ENCODE measurements at regions not wholly inside any gene's neighbourhood (a gene's known extent, or its start where the extent isn't known, plus 50 kb on each side); places are given as distances from the start of the nearest gene placed in this dataset.

- H3K36me3 ChIP-seq (ENCODE audit: control insufficient read depth, insufficient read depth, low read length) = no peaks in the 10 kb centered on the region
- no peak overlapping the region for H3K4me3 ChIP-seq (ENCODE audit: low read depth, low read length)
- H3K9me3 ChIP-seq (ENCODE audit: control insufficient read depth, insufficient read depth, low read length) = no peaks in the 10 kb centered on the region
- no CpG with 5 or more reads among the region's 3 CpGs for WGBS (ENCODE audit: insufficient coverage)
- H3K27ac ChIP-seq (ENCODE audit: low read depth, low read length) = no peak overlapping the region
- DNase-seq (ENCODE audit: low read depth in 4 of 6, low spot score in 6 of 6) = no peak
- H3K27me3 ChIP-seq (ENCODE audit: control insufficient read depth, insufficient read depth, low read length) = no peaks in the 10 kb centered on the region
- H3K4me1 ChIP-seq (ENCODE audit: control insufficient read depth, insufficient read depth, low read length) = no peaks in the 10 kb centered on the region
Observed at GRCh38 chr7:106980358-106980685, 64.2 kb upstream of the PRKAR2B start.

GRCh38 chr7:106982415-106982814 lies 62.1 kb upstream of the PRKAR2B start:
- no peaks in the 10 kb centered on the region for H3K9me3 ChIP-seq (ENCODE audit: control insufficient read depth, insufficient read depth, low read length)
- H3K4me3 ChIP-seq (ENCODE audit: low read depth, low read length) = no peak overlapping the region
- peak in 1 of 6 donors; percentile 49 for DNase-seq (ENCODE audit: low read depth in 4 of 6, low spot score in 6 of 6)
- no peak overlapping the region for H3K27ac ChIP-seq (ENCODE audit: low read depth, low read length)
- 50% methylated on average over 5 of the region's 7 CpGs for WGBS (ENCODE audit: insufficient coverage)
- H3K4me1 ChIP-seq (ENCODE audit: control insufficient read depth, insufficient read depth, low read length) = no peaks in the 10 kb centered on the region
- no peaks in the 10 kb centered on the region for H3K27me3 ChIP-seq (ENCODE audit: control insufficient read depth, insufficient read depth, low read length)
- H3K36me3 ChIP-seq (ENCODE audit: control insufficient read depth, insufficient read depth, low read length) = no peaks in the 10 kb centered on the region

DNA sequence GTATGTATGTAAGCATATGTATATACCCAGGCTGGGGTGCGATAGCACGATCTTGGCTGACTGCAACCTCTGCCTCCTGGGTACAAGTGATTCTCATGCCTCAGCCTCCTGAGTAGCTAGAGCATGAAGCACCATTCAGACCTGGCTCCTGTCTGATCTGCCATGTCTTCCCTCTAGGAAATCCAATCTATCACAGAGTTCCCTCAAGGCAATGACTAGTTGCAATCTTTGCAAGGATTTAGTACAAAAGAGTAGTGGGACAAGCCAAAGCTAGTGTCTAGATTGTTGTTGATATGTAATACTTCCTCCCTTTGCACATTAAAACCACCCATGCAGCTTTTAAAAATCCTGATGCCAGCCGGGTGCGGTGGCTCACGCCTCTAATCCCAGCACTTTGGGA lies 60.5 kb upstream of the PRKAR2B start:
- 98% methylated on average over 5 of the region's 5 CpGs for WGBS (ENCODE audit: insufficient coverage)
- H3K27me3 ChIP-seq (ENCODE audit: control insufficient read depth, insufficient read depth, low read length) = no peaks in the 10 kb centered on the region
- H3K4me1 ChIP-seq (ENCODE audit: control insufficient read depth, insufficient read depth, low read length) = no peaks in the 10 kb centered on the region
- DNase-seq (ENCODE audit: low read depth in 4 of 6, low spot score in 6 of 6) = no peak
- H3K9me3 ChIP-seq (ENCODE audit: control insufficient read depth, insufficient read depth, low read length) = no peaks in the 10 kb centered on the region
- H3K4me3 ChIP-seq (ENCODE audit: low read depth, low read length) = no peak overlapping the region
- no peak overlapping the region for H3K27ac ChIP-seq (ENCODE audit: low read depth, low read length)
- H3K36me3 ChIP-seq (ENCODE audit: control insufficient read depth, insufficient read depth, low read length) = no peaks in the 10 kb centered on the region

DNA sequence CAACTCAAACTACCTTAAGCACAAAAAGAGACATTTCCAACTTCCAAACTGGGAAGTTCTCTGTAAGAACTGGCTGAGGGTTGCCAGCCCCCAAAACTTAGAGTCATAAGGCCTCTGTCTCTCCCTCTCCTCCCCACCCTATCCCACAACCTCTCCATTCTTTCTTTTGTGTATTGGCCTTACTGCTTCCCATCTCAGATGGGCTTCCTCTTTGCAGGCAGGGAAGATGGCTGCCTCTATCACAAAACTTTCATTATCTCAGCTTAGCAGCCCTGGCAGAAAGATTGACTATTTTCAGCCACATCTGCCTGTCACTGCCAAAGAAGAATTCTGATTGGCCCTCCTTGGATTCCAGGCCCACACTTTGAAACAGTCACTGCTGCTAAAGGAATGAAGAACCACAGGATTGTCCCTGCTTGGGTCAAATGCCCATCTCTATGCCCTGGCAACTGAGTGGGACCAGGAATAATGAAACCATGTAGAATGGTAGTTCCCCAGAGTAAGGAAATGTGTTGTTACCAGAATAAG lies 58.0 kb upstream of the PRKAR2B start:
- no peaks in the 10 kb centered on the region for H3K9me3 ChIP-seq (ENCODE audit: control insufficient read depth, insufficient read depth, low read length)
- no peak overlapping the region for H3K27ac ChIP-seq (ENCODE audit: low read depth, low read length)

DNA sequence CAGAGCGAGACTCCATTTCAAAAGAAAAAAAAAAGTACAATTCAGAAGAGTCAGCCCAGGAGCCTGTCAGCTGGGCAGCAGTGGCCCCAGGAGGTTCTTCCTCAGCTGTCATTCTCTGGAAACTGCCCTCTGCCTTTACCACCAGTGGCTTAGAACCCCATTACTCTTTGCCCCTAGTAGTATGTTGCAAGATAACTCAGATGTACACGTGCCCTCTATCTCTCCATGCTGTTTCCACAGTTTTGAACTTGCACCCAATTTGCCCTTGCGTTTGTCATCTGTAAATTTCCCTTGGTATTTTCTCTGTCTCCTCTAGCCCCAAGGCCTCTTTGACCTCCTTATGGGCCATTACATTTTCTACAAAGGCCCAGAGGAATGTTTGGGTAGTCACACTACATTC lies 56.7 kb upstream of the PRKAR2B start:
- H3K36me3 ChIP-seq (ENCODE audit: control insufficient read depth, insufficient read depth, low read length) = no peaks in the 10 kb centered on the region
- no peak for DNase-seq (ENCODE audit: low read depth in 4 of 6, low spot score in 6 of 6)
- H3K27me3 ChIP-seq (ENCODE audit: control insufficient read depth, insufficient read depth, low read length) = no peaks in the 10 kb centered on the region
- H3K4me3 ChIP-seq (ENCODE audit: low read depth, low read length) = no peak overlapping the region
- WGBS (ENCODE audit: insufficient coverage) = 68% methylated on average over 3 of the region's 3 CpGs
- H3K4me1 ChIP-seq (ENCODE audit: control insufficient read depth, insufficient read depth, low read length) = no peaks in the 10 kb centered on the region
- H3K9me3 ChIP-seq (ENCODE audit: control insufficient read depth, insufficient read depth, low read length) = no peaks in the 10 kb centered on the region
- no peak overlapping the region for H3K27ac ChIP-seq (ENCODE audit: low read depth, low read length)

More for the DNA sequence above, 58.0 kb upstream of the PRKAR2B start:
- Histone ChIP-seq H3K36me3 (ENCODE audit: control insufficient read depth, insufficient read depth, low read length) (no peaks in the 10 kb centered on the region), H3K27me3 (ENCODE audit: control insufficient read depth, insufficient read depth, low read length) (no peaks in the 10 kb centered on the region), H3K4me1 (ENCODE audit: control insufficient read depth, insufficient read depth, low read length) (no peaks in the 10 kb centered on the region), H3K4me3 (ENCODE audit: low read depth, low read length) (no peak overlapping the region)
- DNase-seq (ENCODE audit: low read depth in 4 of 6, low spot score in 6 of 6) = no peak

DNA sequence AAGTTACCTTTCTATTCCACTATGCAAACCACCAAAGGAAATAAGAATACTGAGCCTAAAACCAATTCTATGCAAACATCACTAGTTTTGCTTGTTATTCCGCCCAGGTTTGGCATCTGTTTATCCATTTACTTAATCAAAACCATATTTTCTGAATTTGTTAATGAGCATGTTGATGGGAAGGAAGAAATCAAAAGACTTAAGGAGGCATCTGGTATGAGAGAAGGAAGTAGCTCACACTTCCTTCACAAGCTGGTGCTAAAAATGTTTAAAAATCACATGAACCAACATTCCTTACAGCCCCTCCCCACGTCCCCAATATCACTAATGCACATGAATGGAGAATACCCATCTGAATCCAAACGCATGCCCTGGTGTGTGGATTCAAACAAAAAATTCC lies 52.0 kb upstream of the PRKAR2B start:
- Histone ChIP-seq H3K4me3 (ENCODE audit: low read depth, low read length) (no peak overlapping the region), H3K9me3 (ENCODE audit: control insufficient read depth, insufficient read depth, low read length) (no peaks in the 10 kb centered on the region), H3K4me1 (ENCODE audit: control insufficient read depth, insufficient read depth, low read length) (no peaks in the 10 kb centered on the region), H3K27me3 (ENCODE audit: control insufficient read depth, insufficient read depth, low read length) (no peaks in the 10 kb centered on the region), H3K36me3 (ENCODE audit: control insufficient read depth, insufficient read depth, low read length) (no peaks in the 10 kb centered on the region), H3K27ac (ENCODE audit: low read depth, low read length) (no peak overlapping the region)
- peak in 1 of 6 donors; percentile 42 for DNase-seq (ENCODE audit: low read depth in 4 of 6, low spot score in 6 of 6)
- WGBS (ENCODE audit: insufficient coverage) = no CpG with 5 or more reads among the region's 3 CpGs
